Iris pigment epithelial cell (primary cell): ENCODE measurements at regions not wholly inside any gene's neighbourhood (a gene's known extent, or its start where the extent isn't known, plus 50 kb on each side); places are given as distances from the start of the nearest gene placed in this dataset.
"Not testable (repeated sequence)": the region's sequence is repeated elsewhere in the genome, so short reads cannot be mapped to it uniquely, and the experiment has no call there.

Experiments
- DNase-seq: peaks from one replicate; pipeline ENCODE4 v3.0.0-alpha.2; 2011; ENCODE audit warnings: low read depth

DNA sequence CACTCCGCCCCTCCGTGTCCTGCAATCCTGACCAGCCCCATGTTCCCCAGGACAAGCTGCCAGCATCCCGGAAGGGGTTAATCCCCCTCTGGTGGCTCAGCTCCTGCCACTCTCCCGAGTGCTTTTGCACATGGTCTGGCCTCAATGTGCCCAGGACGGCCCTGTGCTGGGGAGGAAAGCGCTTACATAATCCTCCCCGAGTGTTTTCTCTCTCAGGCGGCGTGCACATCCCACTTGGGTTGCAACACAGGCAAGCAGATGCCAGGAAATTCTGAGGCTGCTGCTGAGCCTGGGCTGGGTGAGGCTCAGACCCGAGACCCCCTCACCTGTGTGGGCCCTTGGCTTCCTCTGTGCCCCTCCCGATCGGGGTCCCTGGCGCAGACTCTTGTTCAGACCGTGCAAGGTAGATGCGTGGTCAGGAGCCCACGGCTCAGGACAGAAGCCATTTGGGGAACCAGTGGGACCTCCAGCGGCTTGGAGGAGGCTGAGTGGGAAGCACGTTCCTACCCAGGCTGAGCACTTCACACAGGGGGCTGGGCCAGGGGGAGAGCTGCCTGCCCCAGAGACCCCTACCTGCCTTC lies 144.7 kb downstream of the LAT start:
- DNase-seq: peak; percentile 31

DNA sequence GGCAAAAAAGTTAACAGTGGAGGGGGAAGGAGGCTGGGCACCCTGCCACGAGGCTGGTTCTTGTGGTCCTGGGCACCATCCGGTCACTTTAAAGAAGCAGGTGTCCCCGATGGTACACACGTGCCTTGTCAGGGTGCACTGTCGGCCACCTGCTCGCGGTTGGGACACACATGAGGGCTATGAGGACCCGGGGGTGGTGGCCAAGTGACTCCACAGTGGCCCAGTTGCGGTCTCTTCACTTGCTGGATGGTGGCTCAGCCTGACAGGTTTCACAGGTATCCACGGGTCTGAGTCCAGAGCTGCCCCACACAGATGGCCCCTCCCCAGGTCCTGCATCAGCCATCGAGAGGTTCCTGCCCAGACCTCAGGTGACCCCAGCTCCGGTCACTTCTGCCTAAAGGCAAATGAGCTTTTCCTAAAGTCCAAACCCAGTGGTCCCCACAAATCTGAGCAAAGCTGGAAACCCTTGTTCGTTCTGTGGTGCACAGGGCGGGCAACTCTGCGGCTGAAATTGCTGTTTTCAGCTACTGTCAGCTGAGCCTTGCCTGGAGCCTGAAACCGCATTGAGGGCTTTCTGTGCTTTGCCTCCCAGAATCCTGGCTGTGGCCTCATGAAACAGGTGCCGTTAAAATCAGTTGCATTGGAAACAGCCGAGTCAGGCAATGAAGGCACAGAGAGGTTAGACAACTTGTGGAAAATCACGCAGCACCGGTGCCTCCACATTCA lies 144.0 kb downstream of the LAT start:
- DNase-seq: not testable (repeated sequence)

DNA sequence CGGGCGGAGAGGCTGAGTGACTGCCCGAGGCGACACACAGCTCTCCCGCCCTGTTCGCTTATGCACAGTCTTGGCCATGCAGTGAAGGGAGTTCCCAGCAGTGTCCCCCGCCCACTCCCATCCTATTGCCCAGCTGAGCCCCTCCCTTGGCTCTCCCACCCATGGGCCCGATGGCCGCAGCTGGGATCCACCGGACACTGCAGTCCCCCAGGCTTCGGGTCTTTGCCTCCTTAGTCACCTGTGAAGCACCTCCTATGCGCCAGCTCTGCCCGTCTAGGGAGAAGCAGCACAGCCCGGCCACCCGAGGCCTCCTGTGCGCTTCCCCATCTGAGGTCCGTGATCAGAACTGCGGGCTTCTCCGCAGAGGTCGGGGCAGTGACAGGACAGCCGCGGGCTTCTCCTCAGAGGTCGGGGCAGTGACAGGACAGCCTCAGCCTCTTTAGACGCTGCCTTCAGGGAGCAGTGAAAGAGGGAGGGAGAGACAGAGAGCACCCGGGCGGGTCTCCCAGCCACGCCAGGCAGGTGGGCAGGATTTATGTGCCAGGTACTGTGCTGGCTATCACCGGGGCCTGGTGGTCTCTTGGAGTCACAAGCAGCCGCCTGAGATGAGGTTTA lies 143.1 kb downstream of the LAT start:
- DNase-seq: not testable (repeated sequence)

- no peak for DNase-seq
These were observed 141.8 kb downstream of the LAT start for GRCh38 chr16:29126616-29127015.

DNA sequence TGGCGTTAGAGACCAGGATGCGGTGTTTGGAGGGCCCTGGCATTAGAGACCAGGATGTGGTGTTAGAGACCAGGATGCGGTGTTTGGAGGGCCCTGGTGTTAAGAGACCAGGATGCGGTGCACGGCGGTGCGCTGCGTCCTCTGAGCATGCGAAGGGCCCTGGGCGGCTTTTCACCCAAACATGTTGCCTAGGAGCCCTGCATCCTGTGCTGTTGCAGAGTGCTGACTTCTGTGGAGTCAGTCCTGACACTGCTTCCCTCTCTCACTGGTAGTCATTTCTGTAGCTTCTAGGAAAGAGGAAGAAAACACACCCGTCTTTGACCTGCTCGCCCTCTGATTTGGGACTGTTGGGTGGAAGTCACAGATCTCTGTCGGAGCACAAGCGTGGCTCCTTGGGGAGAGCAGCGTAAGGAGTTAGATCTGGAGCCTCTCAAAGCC lies 141.2 kb downstream of the LAT start:
- no peak for DNase-seq

GRCh38 chr16:29124828-29125227 lies 140.0 kb downstream of the LAT start:
- DNase-seq: no peak

- not testable (repeated sequence) for DNase-seq
These were observed 139.3 kb downstream of the LAT start for GRCh38 chr16:29124162-29124561.

DNA sequence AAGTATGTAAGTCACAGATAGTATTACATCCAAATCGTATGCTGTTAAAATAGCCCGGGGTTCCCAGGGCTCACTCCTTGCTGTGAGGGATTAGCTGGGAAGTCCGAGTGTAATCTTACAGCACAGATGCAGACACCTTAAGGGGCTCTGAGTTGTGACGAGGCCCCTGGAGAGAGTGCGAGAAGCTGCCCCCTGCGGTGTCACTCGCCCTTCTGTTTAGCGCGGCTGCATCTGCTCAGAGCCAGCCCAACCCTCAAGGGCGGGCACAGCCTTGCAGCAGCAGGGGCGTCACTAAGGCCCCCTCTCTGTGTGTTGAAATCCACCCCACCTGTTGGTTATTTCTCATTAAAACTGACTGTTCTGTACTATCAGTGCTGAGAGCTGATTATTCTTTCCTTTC lies 135.8 kb downstream of the LAT start:
- not testable (repeated sequence) for DNase-seq

DNA sequence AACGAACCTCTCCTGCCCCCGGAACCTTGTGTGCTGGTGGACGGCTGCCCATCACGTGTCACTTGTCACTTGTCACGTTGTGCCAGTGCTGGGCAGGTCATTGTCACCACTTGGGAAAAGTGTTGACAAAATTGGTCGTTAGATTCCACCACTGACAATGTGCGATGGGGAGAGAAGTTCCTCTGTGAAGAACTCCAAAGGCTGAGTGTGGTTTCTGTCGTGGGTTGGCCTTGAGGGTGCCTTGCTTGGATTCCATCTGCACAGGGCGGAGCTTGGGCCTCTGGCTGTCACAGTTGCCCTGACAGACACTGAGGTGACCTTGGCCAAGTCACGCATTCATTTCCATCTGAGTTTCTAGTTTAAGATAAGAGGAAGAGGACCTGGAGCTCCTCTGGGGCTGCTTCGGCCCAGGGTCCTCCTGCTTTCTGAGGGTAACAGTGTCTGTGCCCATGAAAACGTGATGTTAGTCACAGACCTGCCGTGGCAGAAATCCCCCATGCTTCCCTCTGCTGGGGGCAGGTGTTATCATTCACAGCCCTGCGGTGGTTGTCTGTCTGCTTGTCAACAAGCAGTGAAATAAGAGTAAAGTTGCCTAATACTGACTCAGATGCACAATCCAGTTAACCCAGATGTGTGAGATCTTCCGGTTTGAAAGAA lies 133.6 kb downstream of the LAT start:
- peak; percentile 57 for DNase-seq

- DNase-seq: no peak
These were observed 132.8 kb downstream of the LAT start for GRCh38 chr16:29117631-29118030.

GRCh38 chr16:29116980-29117379 lies 132.1 kb downstream of the LAT start:
- DNase-seq: no peak

GRCh38 chr16:29116207-29116606 lies 131.4 kb downstream of the LAT start:
- not testable (repeated sequence) for DNase-seq

- peak; percentile 12 for DNase-seq
These were observed 130.9 kb downstream of the LAT start for GRCh38 chr16:29115802-29116141.

- DNase-seq: peak; percentile 72
These were observed 130.3 kb downstream of the LAT start for GRCh38 chr16:29114989-29115801.

- DNase-seq: no peak
These were observed 129.7 kb downstream of the LAT start for GRCh38 chr16:29114574-29114973.

- DNase-seq: not testable (repeated sequence)
These were observed 128.6 kb downstream of the LAT start for GRCh38 chr16:29113446-29113845.

GRCh38 chr16:29112755-29113347 lies 128.0 kb downstream of the LAT start:
- DNase-seq: no peak

- not testable (repeated sequence) for DNase-seq
These were observed 127.2 kb downstream of the LAT start for GRCh38 chr16:29111901-29112680.

DNA sequence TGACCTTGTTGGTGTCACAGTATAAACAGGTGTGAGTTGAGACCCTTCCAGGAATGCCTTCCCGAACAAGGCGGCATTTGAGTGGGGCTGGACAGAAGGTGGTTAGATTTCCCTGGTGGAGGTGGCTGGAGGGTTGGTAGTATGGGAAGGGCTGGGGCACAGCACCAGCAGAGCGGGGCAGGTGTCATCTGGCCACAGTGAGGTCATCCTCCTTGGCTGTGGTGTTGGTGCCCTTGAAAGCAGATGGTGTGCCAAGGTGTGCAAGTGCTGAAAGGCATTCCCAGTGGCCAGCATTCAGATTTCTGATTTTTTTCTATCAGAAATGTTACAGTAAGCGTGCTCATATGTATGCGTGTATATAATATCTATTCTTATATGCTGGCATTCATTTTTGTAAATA lies 126.6 kb downstream of the LAT start:
- no peak for DNase-seq

DNA sequence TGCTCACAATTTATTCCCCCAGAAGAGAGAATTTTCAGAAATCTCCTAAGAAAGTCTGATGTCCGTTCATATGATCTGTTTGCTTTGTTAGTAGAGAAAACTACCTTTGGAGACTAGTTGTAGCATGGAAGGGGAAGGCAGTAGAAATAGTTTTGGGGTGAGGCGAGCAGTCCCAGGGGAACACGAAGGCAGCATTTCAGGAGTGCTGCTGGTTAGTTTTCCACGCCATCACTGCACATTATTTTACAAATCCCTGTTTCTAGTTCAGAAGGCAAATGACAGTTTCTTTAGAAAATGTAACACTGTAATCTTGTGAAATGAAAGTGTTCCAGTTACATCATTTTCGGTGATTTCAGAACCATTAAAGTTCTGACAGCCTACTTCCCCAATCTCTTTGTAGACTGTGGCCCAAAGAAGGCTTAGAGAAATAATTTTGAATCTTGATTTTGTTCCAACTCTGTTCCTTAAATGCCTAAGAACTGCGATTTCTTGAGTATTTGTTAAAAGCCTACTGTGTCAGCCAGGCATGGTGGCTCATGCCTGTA lies 123.8 kb downstream of the LAT start:
- DNase-seq: not testable (repeated sequence)

GRCh38 chr16:29107299-29107698 lies 122.4 kb downstream of the LAT start:
- DNase-seq: no peak
